Fibroblast of villous mesenchyme (primary cell): ENCODE measurements at regions not wholly inside any gene's neighbourhood (a gene's known extent, or its start where the extent isn't known, plus 50 kb on each side); places are given as distances from the start of the nearest gene placed in this dataset.

Experiments used
- DNase-seq: peaks from one replicate; pipeline ENCODE4 v3.0.0-alpha.2; 2010; ENCODE audit warnings: low read depth
- H3K4me3 ChIP-seq: 2 replicates; pipeline ENCODE4 v1.5.1; 2011; ENCODE audit warnings: low read depth, mild to moderate bottlenecking, low read length
- CTCF ChIP-seq: IDR thresholded peaks from 2 replicates; pipeline ENCODE4 v1.5.1; 2012; ENCODE audit warnings: low read depth, mild to moderate bottlenecking, low read length; ENCODE audit not compliant: insufficient read depth

GRCh38 chr3:89571298-89571697, 463.9 kb downstream of the EPHA3 start:
- H3K4me3 ChIP-seq: no peak overlapping the region
- TF ChIP-seq CTCF: no peak
- DNase-seq: no peak

GRCh38 chr3:89571707-89572106, 464.3 kb downstream of the EPHA3 start:
- no peak overlapping the region for H3K4me3 ChIP-seq
- no peak for DNase-seq
- no peak for TF ChIP-seq CTCF

GRCh38 chr3:89572261-89572660, 464.8 kb downstream of the EPHA3 start:
- no peak for DNase-seq
- TF ChIP-seq CTCF: no peak
- H3K4me3 ChIP-seq: no peak overlapping the region

- TF ChIP-seq CTCF: no peak
- H3K4me3 ChIP-seq: no peak overlapping the region
- no peak for DNase-seq
These were observed 469.0 kb downstream of the EPHA3 start for GRCh38 chr3:89576417-89576816.

GRCh38 chr3:89577637-89578530, 470.5 kb downstream of the EPHA3 start:
- DNase-seq: no peak
- no peak for TF ChIP-seq CTCF
- H3K4me3 ChIP-seq: no peak overlapping the region

DNA sequence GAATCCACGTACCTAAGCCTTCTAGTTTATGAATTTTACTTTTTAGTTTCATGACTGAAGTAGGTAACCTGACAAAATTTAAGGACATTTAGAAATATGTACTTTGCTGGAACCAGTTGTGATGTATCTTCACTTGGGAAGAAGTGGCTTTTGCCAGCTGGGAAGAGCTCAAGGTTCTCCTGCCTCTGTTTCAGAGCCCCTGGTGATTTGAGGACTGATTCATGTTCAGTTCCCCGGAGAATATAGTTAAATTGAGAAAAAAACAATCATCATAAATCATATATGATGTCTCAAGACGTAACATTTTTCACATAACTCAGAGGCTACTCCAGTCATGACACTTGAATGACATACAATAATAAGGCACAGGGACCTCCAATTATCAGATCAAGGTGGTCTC, 473.4 kb downstream of the EPHA3 start:
- no peak for DNase-seq
- H3K4me3 ChIP-seq: no peak overlapping the region
- no peak for TF ChIP-seq CTCF

GRCh38 chr3:89584398-89584797, 477.0 kb downstream of the EPHA3 start:
- no peak for TF ChIP-seq CTCF
- no peak for DNase-seq
- no peak overlapping the region for H3K4me3 ChIP-seq
